ENCODE measurements at regions not wholly inside any gene's neighbourhood (a gene's known extent, or its start where the extent isn't known, plus 50 kb on each side); places are given as distances from the start of the nearest gene placed in this dataset.
"Not testable (repeated sequence)": the region's sequence is repeated elsewhere in the genome, so short reads cannot be mapped to it uniquely, and the experiment has no call there.

DNA sequence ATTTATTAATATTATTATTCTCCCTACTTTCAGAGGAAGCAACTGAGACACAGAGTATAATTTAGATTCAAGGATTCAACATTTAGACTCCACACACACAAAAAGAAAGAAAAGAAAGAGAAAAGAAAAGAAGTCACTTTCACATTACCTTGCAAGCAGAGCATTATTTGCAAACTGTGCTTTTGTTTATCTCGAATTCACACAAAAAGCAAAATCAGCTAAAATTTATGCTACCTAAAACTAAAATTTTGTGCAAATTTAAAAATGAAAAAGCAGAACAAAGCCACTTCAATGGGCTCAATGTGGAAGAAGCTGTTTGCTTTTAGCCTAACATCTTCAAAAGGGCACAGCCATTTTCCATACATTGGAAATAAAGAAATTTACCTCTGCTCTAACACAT lies 1282.7 kb upstream of the GYPC start:
- no peak for DNase-seq

DNA sequence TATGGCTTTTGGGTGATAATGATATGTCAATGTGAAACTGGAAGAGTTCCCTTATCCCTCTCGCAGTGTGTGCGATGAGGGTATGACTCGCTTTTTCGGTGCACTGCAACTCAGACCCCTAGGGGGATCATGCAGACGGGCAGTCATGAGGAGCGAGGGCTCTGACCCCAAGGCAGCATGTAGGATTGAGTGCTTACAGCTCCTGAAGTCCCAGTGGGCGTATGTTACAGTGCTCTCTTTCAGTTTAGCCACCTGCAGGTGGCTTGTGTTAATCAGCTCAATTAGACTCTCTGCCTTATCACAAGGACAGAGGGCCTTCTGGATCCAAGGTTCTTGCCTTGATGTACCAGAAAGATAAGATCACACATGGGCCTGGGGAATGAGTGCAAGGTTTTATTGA lies 1269.9 kb upstream of the GYPC start:
- no peak for DNase-seq

DNA sequence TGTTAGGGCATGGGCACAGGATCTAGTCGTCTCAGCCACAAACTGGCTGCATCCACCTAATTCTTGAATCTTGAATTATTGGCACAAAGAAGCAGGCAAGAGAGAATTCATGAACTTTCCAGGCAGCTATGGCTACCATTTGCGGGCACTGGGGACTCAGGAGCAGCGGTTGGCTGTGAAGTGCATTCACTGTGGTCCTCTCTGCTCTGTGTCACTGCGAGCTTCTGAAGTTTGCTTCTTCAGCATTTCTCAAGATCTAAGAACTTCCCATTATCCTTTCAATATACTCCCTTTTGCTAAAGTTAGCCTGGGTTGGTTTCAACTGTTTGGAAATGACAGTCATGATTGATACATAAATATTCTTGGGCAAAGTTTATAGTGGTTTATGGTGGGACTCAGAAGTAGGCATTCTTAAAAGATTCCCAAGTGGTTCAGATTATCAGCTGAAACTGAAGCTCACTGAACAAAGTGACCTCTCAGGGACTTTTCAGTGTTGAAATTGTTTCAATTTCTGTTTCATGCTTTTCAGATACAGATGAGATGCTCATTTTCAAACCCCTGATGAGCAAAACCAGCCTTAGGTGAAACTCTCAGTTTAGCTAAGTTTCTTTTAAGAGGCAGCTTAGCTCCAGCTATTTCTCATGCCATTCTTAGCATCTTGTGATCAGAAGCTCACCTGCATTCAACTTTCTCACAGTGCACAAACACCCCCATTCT lies 1258.3 kb upstream of the GYPC start:
- DNase-seq = no peak

DNA sequence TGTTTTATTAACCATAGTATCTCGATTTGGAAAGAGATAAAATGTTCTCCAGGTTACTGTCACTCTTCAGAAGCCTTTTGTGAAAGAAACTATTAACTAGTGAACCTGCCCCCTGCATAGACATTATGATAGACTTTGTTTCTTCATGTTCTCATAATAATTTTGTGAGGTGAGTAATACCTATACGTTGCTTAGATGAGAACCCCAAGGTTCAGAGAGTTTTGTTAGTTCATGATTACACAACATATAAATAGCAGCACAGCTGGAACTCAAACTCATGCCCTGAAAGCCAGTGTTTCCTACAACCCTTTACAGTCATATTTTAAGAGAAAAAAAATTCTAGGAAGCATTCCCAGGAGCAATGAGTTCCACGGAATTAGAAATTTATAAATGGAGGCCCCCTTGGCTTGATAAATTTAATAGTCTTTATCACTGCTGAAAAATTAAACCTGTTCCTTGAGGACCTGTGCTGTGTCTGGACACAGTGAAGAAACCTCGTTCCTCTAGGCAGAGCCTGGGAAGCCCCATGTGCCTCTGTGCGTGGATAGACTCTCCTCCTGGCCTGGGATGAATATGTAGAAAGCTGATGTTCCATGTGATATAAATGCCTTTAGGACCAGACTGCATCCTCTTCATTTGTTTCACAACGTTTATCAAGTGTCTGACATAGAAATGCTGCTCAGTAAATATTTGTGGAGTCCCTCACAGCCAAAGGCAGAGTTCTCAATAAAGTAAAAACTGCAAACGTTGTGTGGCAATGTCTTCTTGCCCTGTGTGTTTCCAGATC lies 1257.0 kb upstream of the GYPC start:
- no peak for DNase-seq

DNA sequence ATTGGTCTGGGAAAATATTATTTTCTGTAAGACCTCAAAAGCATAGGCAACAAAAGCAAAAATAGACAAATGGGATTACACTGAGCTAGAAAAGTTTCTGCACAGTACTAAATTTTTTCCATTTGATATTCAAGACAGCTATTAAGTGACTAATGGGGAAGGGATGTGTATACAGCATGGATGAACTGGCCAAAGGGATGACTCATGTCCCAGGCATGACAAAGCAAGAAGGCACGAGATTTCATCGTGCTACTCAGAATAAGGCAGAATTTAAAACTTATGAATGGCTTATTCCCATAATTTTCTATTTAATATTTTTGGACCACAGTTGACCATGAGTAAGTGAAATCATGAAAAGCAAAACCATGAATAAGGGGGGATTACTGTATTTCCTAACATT lies 1250.1 kb upstream of the GYPC start:
- no peak for DNase-seq

DNA sequence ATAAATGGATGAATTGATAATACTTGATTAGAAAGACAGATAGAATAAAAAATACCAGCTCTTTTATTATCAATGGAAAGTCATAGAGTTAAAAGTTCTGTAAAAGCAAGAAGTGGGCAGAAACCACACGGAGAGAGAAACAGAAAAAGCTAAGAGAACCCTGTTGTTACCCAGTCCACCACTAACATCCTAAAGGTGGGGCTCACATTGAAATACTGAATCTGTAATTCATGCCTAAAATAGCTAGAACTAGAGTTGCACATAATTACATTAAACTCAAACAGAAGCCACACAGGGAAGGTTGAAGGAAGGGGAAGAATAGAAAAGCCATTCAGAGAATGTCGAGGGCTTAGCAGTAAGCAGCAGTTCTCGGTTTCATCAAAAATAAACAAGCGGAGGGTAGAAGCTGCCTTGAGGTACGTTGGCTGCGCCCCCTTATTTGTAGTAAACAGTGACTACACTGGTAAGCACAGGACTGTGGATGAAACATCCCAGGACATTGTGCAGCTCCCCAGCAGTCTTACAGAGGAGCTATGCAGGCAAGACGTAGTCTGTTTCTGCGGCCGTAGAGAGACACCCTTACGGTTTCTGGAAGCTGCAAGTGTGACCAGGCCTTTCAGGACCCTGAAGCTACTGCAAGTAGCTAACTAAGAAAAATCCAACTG lies 1247.0 kb upstream of the GYPC start:
- DNase-seq = no peak

DNA sequence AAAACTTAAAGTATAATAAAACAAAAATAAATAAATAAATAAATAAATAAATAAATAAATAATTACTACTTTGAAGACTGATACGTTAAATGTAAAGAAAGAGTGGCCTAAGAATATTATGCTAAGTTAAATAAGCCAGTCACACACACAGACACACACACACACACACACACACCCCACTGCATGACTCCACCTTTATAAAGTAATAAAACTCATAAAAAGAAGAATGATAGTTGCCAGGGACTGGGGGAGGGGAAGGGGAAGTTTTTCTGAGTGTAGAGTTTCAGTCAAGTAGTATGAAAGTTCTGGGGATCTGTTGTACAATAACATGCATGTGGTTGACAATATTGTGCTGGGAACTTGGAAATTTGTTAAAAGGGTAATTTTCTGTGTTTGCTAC lies 1237.5 kb upstream of the GYPC start:
- DNase-seq = no peak

DNA sequence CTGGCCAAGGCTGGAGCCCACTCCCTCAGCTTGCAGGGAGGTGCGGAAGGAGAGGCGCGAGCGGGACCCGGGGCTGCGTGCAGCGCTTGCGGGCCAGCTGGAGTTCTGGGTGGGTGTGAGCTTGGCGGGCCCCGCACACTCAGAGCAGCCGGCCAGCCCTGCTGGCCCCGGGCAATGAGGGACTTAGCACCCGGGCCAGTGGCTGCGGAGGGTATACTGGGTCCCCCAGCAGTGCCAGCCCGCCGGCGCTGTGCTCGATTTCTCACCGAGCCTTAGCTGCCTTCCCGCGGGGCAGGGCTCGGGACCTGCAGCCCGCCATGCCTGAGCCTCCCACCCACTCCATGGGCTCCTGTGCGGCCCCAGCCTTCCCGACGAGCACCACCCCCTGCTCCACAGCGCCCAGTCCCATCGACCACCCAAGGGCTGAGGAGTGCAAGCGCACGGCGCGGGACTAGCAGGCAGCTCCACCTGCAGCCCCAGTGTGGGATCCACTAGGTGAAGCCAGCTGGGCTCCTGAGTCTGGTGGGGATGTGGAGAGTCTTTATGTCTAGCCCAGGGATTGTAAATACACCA lies 1233.7 kb upstream of the GYPC start:
- not testable (repeated sequence) for DNase-seq

DNA sequence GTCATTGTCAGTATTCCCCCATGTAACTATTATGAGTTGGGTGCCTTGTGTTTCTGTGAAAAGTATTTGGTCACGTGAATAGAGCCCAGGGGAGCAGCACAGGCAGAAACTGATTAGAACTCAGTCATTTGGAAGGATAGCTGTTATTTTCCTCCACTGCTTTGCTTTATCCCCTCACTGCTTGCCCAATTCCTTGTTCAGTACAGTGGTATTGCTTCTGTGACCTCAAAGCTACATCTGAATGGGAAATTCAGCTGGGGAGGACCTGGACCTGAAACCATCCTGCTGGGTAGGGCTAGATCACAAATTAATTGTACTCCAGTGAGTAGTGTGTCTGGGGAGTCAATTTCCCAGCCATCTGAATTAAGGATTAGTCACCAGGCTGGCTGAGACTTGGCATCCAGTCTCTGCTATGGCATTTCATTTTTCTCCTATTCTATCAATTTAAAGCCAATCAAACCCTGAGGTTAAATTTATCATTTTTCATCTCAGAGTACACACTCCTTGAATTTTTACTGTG lies 1231.6 kb upstream of the GYPC start:
- DNase-seq = no peak

DNA sequence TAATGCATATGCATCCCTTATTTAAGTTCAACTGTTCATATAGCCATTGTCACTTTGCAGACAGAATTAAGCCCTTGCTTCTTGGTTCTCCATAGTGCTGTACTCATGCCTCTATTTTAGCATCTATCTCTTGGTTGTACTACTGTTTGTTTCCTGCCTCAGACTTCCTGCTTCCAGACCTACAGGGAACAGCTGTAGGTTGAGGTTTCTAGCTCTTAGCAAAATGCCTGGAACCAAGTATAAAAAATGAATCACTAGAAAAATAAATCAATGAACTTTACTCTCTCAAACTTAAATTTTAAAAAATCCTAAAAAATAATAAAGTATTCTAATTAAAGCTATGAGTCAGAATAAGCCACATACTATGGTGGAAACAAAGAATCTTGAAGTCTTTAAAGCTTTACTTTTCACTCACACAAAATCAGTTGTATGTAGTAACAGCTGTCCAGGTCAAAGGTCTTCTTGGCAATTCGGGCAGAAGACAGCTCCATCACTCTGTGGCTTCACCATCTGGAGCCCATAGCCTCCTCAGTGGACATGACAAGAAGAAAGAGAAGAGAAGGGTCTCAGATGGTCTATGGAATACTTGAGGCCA lies 1228.1 kb upstream of the GYPC start:
- no peak for DNase-seq

DNA sequence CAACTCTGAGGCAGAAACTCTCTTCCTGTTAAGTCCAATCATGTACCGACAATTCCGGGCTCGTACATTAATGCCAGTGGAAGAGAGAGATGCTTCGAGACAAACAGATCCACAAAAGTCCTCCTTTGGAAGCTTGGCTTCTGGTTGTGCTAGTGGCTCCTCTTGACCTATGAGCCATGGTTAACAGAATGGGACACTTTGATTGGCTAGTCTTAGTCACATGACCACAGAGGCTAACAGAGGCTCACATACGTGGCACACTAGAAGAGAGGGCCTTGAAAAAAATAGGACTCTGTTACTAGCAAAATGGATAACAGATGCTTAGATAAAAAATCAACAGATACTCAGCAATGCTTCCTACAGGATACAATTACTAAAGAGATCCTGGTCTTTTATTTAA lies 1211.9 kb upstream of the GYPC start:
- DNase-seq = no peak

DNA sequence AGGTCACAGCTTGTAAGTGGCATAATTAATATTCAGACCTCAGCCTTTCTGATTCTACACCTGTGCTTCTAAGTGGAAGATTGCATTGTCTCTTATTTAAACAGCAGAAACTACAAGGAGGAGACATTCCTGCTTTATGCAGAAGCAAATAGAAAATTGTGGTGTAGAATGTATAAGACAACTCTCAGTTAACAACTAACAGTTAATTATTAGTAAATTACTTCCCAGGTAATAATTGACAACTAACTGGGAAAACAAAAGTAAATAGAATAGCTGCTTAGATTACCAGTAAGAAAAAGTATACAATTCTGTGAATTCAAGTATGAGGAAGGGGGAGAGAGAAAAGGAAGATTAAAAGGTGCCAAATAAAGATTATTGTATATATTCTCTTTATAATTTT lies 1210.5 kb upstream of the GYPC start:
- DNase-seq = no peak

DNA sequence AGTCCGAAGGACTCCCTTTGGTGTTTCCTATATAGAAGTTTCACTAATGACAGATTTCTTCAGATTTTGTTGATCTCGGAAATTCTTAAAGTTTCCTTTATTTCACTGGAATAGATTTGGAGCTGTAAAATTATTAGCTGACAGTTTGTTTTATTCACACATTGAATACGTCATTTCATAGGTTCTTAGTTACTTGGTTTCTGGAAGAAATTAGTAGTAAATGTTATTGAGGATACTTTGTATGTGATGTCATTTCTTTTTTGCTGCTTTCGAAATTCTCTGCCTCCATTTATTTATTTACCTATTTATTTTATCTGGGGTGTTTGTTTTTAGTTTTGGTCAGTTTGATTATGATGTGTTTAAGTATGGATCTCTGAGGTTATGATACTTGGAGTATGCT lies 1205.9 kb upstream of the GYPC start:
- no peak for DNase-seq

DNA sequence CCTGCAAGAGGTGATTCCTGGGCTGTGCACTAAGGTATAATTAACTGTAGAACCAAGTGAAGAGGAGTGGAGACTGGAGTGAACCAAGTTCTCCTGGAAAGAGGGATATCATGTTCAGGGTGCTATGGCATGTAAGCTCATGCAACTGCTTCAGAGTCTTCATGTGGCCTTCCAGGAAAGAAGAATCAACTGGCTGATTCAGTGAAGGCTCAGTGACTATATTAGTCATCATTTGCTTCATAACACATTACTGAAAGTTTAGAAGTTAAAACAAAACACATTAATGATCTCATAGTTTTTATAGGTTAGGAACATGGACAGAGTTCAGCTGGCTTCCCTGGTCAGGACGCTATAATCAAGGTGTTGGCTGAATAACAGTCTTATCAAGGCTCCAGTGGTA lies 1200.8 kb upstream of the GYPC start:
- no peak for DNase-seq

DNA sequence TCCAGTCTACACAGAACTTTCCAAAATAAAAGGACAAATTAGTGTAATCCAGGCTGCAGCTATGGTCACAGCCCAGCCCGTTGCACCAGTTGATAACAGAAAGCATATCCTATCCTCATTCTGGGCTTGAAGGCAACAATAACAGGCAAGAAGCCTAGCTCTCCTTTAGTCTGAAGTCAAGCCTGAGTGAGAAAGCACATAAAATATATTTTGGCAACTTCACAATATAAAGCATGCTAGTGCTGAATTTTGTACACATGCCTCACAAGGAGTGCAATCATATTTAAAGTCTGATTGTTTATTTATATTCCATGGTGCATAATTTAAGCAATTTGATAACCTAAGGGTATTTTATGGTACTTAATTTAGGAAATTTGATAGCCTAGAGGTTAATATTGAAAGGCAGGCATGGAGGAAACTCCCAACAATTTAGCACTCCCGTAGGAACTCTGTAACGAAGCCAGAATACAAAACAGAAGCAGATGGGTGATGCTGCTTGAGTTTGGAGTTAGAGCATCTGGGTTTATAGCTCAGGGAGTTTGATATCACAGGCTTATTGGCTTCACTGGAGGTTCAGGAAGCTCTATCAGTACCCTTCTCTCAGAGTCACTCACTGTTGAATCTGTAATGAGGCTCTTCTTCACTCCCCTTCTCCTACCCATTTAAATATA lies 1199.1 kb upstream of the GYPC start:
- no peak for DNase-seq

DNA sequence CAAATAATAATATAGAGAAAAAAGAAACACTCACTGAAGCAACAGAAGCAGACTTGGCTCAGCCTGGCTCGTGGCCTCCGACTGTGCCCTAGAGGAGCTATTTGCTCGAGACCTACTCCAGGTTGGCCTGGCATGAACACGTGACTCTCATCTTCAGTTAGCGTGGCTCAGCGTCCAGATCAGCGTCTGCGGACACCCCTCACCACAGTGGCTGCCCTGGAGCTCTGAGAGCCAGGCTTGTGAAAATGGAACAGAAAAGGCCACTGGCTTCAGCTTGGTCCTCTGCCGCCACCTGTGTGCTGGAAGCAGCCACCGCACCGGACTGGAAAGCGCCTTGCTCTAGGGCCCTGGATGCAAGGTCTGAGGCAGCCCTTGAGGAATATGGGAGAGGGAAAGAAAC lies 1184.0 kb upstream of the GYPC start:
- no peak for DNase-seq

DNA sequence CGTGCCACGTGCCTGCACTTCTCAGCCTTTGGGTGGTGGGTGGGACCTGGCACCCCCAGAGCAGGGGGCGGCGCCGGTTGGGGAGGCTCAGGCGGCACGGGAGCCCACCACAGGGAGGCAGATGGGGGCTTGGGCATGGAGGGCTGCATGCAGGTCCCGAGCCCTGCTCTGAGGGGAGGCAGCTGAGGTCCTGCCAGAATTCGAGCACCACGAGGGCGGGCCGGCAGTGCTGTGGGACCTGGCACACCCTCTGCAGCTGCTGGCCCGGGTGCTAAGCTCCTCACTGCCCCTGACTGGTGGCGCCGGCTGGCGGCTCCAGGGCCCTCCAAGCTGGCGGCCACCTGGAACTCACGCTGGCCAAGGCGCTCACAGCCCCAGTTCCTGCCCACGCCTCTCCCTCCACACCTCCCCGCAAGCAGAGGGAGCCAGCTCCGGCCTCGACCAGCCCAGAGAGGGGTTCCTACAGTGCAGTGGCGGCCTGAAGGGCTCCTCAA lies 1176.8 kb upstream of the GYPC start:
- DNase-seq = no peak

DNA sequence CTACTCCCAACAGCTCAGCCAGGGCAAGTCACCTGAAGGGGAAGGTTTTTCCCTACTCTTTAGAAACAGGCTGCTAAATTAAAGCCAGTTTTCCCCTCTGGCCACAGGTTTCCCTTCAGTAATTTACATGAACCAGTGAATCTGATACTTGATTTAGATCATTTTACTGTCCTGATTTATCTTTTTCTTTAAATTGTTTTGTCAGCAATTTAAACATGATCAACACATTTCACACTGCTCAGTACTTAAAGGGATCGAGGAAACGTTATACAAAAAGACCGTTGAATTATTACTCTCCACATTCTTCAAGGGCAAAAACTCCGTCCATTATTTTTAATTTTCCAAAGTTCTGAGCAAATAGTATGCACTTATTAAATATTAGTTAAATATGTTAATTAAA lies 1165.7 kb upstream of the GYPC start:
- no peak for DNase-seq

DNA sequence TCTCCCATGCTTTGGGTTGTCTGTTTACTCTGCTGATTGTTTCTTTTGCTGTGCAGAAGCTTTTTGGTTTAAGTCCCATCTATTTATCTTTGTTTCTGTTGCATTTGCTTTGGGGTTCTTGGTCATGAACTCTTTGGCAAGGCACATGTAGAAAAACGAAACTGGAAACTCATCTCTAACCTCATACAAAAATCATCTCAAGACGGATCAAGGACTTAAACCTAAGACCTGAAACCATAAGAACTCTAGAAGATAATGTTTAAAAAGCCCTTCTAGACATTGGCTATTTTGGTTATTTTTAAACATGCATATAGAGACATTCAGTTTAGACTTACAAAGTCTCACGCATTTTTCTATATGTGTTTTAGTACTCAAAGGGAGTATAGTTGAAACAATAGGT lies 1164.3 kb upstream of the GYPC start:
- DNase-seq = no peak

DNA sequence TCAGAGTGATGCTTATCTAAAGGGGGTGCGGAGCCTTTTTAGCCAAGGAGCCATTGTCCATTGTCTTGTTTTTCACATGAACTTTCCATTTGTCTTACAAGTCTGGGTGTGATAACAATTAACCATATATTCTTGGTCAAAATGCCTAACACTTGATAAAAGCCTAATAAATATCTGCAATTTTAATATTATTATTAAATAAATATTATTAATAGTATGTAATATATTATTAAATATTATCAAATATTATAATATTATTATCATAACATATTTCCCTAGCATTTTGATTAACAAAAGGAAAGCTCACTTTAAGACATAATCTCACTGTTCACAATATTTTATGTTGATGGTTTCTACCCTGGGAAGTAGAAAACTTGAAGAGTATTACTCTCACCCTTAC lies 1143.6 kb upstream of the GYPC start:
- no peak for DNase-seq

DNA sequence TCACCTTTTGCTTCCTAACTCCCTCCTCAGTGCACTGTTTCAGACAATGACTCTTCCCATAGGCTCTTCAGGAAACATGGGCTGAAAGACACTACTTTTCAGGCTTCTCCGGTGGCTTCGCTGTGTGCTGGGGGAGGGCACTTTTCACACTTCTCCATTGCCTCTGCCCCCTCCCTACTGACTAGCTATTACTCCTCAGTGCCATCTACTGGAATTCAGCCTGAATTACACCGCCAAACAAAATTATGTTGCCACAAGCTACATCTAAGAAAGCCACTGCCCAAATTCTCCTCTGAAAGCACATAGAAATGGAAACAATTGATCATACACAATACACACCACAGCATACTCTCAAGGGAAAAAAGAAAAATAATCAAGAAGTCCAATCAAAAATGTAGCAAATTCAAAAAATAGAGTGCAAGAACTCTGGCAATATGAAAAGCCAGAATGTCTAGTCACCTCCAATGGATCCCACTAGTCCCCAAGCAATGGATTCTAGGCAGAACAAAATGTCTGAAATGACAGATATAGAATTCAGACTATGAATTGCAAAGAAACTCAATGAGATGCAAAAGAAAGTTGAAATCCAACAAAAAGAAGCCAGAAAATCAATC lies 1139.4 kb upstream of the GYPC start:
- no peak for DNase-seq

DNA sequence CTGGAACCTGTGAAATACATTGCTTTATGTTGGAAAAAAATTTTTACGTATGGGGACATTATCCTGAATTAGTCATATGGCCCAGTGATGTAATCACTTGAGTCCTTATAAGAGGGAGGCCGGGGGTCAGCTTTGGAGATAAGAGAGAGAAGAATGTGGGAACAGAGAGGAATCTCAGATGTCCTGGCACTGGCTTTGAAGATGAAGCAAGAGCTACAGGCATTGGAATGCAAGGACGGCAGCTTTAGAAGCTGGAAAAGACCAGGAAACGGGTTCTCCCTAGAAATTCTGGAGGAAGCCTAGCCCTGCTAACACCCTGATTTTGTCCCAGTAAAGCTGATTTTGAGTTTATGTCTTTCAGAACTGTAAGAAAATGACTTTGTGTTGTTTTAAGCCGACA lies 1129.9 kb upstream of the GYPC start:
- no peak for DNase-seq

Data from NCI-H187 treated with DMSO at 0.1 percent for 48 hours (cell line).